COLO668 (cell line): ENCODE measurements at regions not wholly inside any gene's neighbourhood (a gene's known extent, or its start where the extent isn't known, plus 50 kb on each side); places are given as distances from the start of the nearest gene placed in this dataset.

Experiments used
- DNase-seq: peaks from one replicate; lab custom pipeline; 2025; ENCODE audit not compliant: unreplicated experiment; lab: John Stamatoyannopoulos, UW

DNA sequence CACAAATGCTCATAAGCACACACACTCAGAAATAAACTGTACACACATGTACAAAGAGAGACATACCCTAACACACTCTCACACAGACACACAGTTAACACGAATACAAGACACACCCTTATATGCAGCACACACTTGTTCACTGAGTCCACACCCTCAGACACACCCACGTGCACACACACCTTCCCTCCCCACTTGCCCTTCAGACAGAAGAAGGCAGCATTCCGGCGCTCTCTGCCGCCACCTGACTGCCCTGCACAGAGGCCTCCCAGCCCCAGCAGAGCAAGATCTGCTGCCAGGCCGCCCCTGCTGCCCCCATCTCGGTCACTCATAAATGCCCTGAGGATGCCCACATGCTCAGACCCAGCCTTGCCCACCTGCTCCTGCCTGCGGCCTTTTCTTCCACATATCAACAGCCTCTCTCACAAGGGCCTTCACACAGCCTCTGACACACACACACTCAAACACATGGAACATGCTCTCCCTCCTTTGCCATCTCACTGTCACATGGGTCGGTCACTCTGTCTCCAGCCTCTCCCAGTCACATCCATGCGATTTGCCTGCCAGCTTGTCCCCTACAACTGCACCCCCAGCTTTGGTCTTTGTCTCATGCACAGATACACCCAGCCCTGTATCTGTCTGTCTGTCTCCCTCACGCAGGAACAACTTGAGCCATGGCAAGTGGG lies 71.1 kb downstream of the EPHB3 start:
- no peak for DNase-seq
